ENCODE measurements at regions not wholly inside any gene's neighbourhood (a gene's known extent, or its start where the extent isn't known, plus 50 kb on each side); places are given as distances from the start of the nearest gene placed in this dataset.

DNA sequence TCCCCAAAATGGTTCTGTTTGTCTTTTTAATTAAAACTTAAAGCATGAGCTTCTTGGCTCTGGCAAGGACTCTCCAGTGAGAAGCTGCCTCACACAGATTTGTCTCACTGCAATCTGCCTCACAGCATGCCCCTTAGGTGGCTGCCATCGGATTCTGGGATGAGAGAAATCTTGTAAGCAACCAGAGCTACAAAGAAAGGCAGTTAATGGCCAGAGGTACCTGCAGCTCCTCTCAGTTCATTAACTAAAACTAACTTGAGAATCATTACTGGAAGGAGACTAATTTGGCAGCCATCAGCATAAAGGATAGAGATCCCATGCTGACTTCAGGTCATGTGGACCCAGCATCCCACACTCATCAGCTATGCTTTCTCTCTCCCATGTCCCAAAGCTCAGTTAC, 220.6 kb upstream of the DMAC1 start:
- Histone ChIP-seq H3K27me3 (no peaks in the 10 kb centered on the region), H3K27ac (no peak overlapping the region), H3K36me3 (no peaks in the 10 kb centered on the region), H3K4me3 (no peak overlapping the region), H3K4me1 (no peaks in the 10 kb centered on the region), H3K9me3 (no peaks in the 10 kb centered on the region)
- intact Hi-C loops (cut with DNase I; ENCODE audit: low total_unique reads): no loop called here
- no peak for DNase-seq
- no peak for TF ChIP-seq POLR2A (IDR thresholded peaks at IDR 0.05)
- TF ChIP-seq, protein P1, sequence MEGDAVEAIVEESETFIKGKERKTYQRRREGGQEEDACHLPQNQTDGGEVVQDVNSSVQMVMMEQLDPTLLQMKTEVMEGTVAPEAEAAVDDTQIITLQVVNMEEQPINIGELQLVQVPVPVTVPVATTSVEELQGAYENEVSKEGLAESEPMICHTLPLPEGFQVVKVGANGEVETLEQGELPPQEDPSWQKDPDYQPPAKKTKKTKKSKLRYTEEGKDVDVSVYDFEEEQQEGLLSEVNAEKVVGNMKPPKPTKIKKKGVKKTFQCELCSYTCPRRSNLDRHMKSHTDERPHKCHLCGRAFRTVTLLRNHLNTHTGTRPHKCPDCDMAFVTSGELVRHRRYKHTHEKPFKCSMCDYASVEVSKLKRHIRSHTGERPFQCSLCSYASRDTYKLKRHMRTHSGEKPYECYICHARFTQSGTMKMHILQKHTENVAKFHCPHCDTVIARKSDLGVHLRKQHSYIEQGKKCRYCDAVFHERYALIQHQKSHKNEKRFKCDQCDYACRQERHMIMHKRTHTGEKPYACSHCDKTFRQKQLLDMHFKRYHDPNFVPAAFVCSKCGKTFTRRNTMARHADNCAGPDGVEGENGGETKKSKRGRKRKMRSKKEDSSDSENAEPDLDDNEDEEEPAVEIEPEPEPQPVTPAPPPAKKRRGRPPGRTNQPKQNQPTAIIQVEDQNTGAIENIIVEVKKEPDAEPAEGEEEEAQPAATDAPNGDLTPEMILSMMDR (IDR thresholded peaks at IDR 0.05): no peak

DNA sequence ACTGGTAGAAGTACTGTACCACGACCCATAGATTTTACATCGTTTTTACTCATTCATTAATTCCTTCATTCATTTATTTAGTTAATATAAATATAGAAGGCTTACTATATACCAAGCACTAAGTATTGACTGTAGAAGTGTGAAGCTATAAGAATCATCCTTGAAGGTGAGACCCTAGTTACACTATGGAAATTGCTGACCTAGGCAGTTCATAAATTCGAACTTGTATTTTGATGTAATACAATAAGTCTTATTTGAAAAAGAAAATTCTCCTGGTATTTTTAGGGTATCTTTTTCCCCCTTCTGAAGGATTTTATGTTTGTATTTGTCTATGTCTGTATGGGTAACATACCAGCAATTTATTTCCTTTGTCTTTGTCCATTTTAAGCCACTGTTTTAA, 220.1 kb upstream of the DMAC1 start:
- H3K4me1 ChIP-seq: no peaks in the 10 kb centered on the region
- TF ChIP-seq, protein P1 (IDR thresholded peaks at IDR 0.05): no peak
- no peak for TF ChIP-seq POLR2A (IDR thresholded peaks at IDR 0.05)
- H3K27ac ChIP-seq: no peak overlapping the region
- no peaks in the 10 kb centered on the region for H3K27me3 ChIP-seq
- intact Hi-C loops (cut with DNase I; ENCODE audit: low total_unique reads): no loop called here
- DNase-seq: no peak
- H3K4me3 ChIP-seq: no peak overlapping the region
- no peaks in the 10 kb centered on the region for H3K9me3 ChIP-seq
- H3K36me3 ChIP-seq: no peaks in the 10 kb centered on the region

DNA sequence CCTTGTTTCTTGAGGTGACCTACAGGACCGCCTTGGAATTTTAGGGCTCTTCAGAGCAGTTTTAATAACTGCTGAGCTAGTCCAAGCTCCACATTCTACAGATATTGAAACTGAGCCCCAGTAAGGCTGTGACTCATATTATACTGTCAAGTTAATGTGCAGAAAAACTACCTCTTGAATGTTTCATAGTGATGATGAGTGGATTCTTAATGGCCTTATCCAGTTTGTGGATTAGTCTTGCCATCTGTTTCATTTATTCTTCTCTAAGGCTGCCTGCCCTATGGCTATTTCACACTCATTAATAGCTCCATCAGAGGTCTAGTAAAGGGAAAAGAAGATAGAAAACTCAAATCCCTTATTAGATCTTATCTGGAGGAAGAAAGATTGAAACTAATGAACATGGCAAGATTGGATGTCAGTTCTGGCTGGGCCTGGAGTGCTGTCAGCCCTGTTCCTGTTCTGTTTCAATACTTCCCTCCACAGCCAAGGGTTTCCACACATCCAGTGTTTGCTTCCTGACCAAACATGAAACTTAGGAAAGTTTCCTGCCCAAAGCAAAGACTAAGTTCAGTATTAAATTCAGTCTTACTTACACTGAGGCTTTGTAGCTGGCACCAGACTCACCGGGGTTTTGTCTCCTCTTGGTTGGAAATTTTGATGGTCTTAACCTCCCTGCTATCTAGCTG, 215.6 kb upstream of the DMAC1 start:
- Histone ChIP-seq H3K36me3 (no peaks in the 10 kb centered on the region), H3K9me3 (no peaks in the 10 kb centered on the region), H3K4me1 (no peaks in the 10 kb centered on the region), H3K27ac (no peak overlapping the region), H3K27me3 (no peaks in the 10 kb centered on the region), H3K4me3 (no peak overlapping the region)
- DNase-seq: no peak
- TF ChIP-seq, protein P1 (IDR thresholded peaks at IDR 0.05): no peak
- no peak for TF ChIP-seq POLR2A (IDR thresholded peaks at IDR 0.05)
- intact Hi-C loops (cut with DNase I; ENCODE audit: low total_unique reads): no loop called here

DNA sequence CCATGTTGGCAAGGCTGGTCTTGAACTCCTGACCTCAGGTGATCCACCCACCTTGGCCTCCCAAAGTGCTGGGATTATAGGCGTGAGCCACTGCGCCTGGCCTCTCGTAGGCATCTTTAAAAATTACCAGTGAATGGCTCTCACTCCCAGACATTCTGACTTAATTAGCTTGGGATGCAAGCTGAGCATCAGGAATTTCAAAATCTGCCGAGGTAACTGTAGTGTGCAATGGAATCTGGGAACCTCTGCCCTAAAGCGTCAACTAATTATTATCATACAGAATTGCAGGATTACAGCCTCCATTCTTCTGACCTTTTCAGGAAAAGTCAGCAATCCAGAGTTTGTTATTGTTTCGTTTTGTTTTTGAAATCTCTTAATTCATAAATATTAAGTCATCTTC, 213.4 kb upstream of the DMAC1 start:
- H3K36me3 ChIP-seq: no peaks in the 10 kb centered on the region
- intact Hi-C loops (cut with DNase I; ENCODE audit: low total_unique reads): no loop called here
- no peak for TF ChIP-seq POLR2A (IDR thresholded peaks at IDR 0.05)
- TF ChIP-seq, protein P1 (IDR thresholded peaks at IDR 0.05): no peak
- no peaks in the 10 kb centered on the region for H3K4me1 ChIP-seq
- no peaks in the 10 kb centered on the region for H3K9me3 ChIP-seq
- no peak for DNase-seq
- H3K4me3 ChIP-seq: no peak overlapping the region
- H3K27me3 ChIP-seq: no peaks in the 10 kb centered on the region
- H3K27ac ChIP-seq: no peak overlapping the region

DNA sequence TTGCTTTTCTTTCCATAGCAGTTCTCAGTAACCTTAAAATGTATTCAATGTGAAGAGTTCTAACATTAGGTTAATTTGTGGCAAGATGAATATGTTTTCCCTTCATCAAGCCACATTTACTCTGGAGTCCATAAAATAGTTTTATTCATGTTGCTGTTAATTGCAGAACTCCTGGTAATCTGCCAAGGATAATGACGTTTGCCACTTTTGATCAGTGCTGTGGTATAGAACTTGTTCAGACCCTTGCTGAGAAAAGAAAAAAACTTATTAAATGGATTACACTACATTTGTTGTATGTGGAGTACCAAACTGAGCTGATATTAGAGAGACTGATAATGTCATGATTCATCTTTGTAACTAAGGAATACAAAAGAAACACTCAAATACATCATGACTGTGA, 212.4 kb upstream of the DMAC1 start:
- no peaks in the 10 kb centered on the region for H3K4me1 ChIP-seq
- intact Hi-C loops (cut with DNase I; ENCODE audit: low total_unique reads): no loop called here
- no peak overlapping the region for H3K27ac ChIP-seq

More for the DNA sequence above, 212.4 kb upstream of the DMAC1 start:
- Histone ChIP-seq H3K27me3 (no peaks in the 10 kb centered on the region), H3K9me3 (no peaks in the 10 kb centered on the region), H3K36me3 (no peaks in the 10 kb centered on the region), H3K4me3 (no peak overlapping the region)
- TF ChIP-seq POLR2A (IDR thresholded peaks at IDR 0.05): no peak
- TF ChIP-seq, protein P1 (IDR thresholded peaks at IDR 0.05): no peak
- no peak for DNase-seq
